Bone marrow (tissue), 2 donors: ENCODE measurements at regions not wholly inside any gene's neighbourhood (a gene's known extent, or its start where the extent isn't known, plus 50 kb on each side); places are given as distances from the start of the nearest gene placed in this dataset.

Experiments
- DNase-seq, 2 donors: peaks; one replicate each; lab custom pipeline; 2025; lab: John Stamatoyannopoulos, UW

DNA sequence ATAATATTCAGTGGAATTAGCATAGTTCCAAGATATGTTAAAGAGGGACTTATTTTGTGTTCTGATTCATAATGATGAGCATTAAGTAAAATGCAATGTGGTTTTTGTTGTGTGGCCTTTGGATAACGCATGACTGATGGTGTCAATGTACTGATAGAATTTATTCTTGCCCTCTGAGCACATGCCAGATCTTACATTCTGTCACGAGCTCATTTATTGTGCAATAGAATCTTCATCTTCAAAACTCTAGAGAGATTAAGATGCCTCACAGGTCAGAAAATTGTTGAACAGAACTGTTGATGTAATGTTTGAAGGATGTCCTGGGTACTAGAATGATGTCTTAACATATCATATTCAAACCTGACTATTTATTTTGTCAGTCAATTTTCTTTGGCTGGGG is 148.0 kb upstream of the HTR2A start:
- no peak for DNase-seq

DNA sequence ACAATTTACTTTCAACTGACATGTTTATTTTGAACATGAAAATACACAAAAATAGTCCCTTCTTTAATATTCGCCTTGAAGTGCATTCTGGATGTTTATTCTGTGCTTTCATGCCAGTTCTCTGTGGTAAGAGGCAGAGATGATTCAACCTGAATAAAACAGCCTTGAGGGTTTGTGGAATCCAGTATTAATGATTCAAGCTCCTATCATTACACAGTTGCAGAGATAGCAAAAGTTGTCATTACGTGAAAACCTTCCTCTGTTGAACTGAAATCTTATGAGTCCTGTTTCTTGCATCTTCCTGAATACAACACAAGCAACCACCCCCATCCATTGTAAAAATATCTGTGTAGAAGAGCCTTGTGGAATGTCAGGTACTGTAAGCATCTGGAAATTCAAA is 142.3 kb upstream of the HTR2A start:
- no peak for DNase-seq

DNA sequence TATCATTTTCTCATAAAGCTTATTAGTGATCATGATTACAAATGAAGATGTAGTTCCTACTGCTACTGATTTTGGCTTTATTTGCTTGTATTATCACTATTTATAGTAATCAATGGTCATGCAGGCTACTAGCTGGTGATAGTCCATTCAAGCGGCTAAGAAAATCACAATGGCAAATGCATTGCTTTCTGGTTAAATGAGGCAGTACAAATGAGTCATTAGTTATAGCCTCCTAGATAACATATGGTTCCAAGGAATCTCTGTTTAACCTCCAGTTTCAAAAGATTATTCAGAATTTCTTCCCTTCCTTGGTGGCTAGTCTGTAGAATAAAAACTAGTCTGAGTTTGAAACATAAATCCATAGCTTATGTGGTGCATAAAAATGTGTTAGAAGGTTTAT is 141.3 kb upstream of the HTR2A start:
- DNase-seq = no peak

DNA sequence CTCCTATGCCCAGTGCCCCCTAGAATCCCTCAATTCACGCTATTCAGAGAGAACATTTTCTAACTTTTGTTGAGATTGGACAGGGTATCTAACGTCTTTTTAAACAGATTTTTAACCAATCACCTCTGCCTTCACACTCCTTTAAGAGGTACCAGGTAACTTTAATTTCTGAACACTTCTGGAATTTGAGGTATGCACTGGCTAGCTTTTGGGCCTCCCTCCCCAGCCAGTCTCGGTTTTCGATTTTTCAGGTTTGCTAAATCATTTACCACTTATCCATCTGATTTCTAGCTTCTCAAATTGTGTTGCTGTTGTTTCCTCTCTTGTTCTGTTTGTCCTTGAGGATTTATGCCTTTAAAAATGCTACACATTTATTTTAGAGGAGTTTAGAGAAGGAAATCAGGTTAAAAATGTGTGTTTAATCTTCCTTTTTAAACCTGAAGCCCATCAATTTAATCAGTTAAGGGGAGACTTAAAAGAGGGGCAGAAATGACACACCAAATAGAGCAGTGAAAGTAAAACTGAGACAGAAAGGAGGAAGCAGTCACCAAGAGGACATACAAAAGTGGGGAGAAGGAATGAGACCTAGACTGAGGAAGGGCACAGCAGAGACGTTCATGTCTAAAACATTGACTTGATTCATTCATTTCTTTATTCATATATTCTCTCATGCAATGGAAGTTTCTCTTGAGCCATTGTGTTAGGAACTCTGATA is 139.6 kb upstream of the HTR2A start:
- no peak for DNase-seq

DNA sequence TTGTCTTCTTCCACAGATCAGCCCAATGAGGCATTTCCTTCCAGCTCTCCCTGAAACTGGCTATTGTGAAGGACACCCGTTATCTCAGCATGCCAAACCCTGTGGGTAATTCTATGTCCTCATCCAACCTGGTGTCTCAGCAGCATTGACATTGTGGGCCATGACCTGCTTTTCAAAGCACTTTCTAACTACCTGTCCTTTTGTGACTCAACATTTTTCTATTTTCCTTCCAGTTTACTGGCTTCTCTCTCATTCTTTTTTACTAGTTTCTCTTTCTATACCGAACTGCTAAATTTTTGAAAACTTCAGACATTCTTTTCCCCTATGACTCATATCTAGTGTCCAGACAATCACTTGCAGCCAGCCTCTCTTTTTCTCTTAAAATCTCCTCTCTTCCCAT is 136.4 kb upstream of the HTR2A start:
- no peak for DNase-seq

DNA sequence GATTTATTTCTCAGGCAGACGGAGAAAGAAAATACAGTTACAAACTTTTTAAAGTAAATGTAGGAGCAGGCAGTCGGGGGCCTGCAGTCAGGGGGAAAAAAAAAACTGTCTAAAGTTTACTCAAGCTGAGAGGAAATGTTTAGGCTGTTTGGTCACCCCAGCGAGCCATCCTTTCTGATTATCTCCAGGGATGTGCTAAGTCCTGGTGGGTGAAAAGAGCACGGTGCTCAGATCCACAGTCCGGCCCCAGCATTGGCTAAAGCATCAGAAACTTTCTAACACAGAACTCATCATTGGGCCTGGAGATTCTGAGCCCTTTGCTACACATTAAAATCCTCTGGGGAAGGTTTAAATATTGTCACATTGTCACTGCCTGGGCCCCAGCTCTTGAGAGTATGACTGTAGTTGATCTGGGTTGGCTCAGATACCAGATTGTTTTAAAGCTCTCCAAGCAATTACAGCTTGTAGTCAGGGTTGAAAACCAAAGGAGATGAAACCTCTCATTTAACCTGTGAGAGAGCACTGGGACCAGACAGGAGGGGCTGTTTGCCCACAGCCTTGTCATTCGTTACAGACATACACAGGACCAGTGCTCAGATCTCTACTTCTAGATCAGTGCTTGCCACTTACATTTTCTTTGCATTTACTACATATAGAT is 131.1 kb upstream of the HTR2A start:
- DNase-seq = no peak

DNA sequence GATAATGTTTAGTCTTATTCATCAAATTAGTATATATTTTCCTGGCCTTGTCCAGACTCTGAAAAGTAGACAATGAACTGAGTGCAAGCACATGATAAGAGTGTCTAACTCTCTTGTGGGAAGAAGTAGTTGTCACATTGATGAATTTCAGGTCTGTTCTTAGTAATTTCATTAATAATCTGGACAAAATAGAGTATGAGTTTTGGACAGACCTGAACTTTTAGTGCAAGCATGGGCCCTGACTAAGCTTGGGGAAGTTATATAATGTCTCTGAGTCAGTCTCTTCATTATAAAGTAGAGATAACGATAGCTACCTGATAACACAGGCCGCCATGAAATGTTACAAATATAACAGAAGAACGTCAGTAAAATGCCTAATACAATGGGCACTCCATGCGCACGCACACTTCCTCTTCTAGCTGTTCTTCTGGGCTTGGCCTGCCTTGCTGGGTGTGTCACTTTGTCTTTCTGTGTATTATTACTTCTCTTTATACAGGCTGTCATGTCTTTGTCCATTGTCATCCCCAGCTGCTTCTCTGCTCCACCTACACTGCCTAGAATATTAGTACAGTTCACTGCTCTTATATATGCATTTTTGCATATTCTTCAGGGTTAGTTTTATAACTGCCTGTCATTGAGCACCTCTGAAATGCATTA is 129.1 kb upstream of the HTR2A start:
- DNase-seq = no peak

DNA sequence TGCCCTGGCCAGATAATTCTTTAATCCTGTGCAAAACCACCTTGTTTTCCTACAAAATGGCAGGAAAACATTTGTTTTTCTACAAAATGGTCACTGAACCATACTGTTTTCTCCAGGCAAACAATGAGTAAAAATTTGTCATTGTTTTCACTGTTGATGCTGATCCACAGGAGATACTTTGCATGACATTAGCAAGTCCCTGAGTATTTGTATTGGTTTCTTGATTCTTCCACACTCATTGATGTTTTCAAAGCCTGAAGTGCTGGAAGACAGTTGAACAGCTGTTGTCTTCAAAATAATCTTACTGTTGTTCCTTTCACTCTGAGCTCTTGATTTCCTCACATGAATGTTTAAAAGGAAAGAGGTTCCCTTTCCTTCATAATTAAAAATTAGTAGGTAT is 123.1 kb upstream of the HTR2A start:
- no peak for DNase-seq

DNA sequence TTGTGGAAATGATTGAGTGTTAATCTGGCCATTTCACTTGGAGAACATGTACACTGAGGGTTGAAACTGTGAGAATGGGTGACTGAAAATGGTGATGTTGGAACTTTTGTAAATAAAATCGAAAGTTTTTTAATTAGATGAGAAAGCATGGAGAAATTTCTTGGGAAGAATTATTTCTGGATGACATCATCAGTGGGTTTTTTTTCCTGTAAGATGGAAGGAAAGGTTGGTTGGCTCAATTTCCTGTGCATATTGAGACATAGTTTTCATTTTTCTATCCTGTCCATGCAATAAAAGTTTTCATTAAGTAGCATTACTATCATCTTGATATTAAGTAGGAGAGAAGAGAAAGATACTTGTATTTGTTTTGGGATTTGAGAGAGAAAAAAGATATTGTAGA is 120.6 kb upstream of the HTR2A start:
- no peak for DNase-seq

DNA sequence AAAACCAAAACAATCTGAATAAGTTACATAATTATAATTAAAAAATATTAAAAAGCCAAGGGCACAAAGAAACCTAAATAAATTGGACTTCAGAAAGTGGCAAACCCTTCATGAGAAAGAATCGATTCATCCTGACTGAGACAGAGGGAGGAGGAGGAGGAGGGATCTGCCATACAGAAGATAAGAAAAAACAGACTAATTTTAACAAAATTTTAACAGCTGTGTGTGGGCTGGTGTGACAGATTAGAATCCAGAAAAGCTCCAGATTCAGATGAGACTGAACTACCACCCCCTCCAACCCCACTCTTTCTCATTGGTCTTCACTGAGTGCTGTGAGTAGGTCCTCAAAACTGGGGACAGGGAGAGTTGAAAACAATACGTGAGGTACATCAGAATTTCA is 111.5 kb upstream of the HTR2A start:
- no peak for DNase-seq

DNA sequence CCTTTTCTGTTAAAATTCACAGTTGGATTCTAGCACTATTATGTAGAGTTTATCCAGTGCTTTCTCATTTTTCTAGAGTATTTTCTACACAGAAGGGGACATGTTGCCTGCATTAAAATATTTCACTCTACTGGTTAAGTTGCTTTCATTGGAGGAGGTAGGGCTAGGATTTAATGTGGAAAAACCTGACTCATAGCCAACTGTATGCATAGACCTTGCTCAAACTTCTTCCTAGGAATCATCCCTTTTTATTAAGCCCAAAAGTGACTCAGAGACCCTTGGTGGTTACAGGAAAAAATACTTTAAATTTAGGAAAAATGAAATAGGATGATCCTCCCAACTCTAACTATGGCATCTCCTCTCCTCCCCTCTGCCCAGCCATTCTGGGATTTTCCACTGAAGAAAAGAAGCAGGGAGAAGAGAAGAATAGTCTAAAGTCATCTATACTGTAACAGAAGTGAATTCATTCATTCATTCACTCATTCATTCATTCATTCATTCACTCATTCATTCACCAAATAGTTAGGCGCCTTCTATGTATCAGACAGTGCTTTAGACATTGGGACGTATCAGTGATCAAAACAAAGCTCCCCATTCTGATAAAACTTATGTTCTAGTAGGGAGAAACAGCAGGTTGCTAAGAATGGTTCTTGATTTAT is 109.0 kb upstream of the HTR2A start:
- DNase-seq = no peak

DNA sequence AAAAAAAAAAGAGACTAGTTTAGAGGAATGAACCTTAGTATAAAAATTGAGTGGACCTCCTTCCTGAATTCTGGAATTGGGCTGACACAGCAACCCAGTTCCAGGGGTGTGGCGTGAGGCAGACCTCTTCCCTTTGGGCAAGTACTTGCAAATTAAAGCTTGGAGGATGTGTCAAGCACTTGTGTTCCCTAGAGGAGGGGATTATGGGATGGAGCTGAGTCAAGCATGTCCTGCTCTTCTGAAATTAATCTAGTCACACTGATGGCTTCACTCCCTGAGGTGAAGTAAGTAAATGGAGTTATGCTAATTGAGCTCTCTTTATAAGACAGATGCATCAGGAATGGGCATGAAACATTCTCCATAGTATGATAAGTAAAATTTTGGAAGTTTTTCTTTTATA is 107.7 kb upstream of the HTR2A start:
- no peak for DNase-seq

DNA sequence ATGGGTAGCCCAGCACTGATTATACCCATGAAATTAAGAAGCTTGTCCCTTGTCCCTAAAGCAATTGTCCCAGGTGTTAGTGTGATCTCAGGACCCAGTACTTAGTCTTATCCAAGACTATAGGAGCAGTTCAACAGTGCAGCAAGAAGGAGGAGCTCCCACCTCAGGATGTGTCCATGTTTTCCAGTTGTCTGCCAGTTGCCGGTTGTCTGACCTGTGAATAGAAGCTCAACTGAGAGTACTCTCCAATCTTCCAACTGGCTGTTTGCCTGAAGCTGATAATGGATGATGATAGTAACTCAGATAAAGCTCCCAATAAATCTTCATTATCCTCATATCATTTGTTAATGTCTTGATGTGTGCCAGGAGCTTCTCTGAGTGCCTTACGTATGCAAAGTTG is 107.2 kb upstream of the HTR2A start:
- DNase-seq = no peak

DNA sequence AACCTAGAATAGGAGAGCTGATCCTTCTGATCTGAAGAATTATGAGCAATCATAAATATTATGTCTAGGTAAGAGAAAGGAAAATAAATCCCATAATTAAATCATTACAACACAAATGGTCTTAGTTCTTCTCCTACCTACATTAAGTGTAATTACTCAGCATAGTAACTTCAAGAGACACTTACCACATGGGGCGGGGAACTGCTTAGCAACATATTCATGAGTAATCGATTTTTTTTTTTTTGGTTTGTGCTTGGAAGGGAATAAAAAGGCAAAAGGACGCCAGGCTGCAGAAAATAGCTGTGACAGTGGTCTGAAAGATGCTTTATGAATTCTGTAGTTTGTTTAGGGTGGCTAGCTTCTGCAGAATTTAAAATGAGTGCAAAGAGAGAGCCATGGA is 103.3 kb upstream of the HTR2A start:
- DNase-seq = no peak

DNA sequence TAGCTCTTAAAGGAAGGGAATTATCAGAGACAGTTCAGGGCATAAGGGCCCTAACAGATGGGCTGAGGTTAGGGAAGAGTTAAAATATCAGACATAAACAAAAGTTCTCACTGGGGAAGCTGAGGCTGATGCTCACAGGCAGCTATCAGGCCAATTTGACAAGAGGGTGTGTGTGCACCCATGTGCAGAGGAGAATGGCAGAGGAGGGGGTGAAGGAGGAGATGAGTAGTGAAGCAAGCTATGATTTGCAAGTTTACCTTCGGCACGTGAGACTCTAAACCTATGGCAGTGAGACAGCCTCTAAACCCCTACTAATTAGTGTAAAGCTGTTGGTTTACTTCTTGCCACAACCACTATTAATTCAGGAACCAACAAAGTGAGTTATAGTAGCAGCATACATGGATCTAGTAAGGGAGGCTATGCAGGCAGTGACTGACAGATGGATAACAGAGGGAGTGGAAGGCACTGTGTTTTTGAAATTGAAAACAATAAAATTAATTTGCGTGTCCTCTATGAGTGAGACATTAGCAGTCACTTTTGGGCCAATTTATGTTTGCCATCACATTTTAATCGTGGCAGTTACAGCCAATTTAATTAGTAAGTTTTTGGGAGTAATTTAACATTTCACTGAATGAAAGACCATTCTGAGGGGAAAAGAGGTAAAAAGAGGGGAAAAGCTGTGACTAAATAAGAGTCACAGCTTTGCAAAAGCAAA is 99.6 kb upstream of the HTR2A start:
- no peak for DNase-seq

DNA sequence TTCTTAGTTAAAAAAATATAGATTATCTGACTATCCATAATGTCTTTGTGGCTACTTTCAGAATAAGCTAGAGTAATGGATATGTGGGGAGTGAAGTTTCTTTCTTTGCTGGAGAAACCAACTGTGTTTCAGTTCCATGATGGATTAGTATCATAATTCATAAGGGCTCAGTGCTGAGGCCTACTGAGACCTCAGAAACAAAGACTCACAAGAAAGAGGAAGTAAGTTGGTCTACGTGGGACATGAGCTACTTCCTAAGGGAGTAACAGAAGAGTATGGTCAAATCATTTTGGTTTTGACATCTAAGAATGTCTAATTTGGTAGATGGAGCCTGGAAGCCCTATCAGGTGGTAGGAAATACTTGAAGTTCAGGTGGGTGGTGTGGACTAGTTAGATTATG is 99.0 kb upstream of the HTR2A start:
- DNase-seq = peak in 1 of 2 donors; percentile 37

DNA sequence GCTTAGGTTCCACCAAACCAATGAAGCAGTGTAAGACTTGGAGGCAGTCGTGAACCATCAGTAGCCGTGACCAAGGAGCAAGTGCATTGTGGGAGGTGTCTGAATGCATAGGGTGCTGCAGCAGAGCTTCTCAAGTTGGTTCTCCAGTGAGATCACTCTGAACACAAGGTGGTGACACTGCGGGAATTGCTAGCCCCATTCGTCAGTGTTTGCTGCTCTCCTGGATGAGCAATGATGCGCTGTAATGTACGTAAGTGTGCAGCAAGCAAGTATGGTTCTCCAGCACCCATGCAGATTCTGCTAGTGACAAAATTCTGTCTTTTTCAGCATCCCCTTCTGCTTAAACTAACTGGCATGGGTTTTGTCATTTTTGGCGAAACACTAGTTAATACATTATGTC is 97.6 kb upstream of the HTR2A start:
- no peak for DNase-seq

DNA sequence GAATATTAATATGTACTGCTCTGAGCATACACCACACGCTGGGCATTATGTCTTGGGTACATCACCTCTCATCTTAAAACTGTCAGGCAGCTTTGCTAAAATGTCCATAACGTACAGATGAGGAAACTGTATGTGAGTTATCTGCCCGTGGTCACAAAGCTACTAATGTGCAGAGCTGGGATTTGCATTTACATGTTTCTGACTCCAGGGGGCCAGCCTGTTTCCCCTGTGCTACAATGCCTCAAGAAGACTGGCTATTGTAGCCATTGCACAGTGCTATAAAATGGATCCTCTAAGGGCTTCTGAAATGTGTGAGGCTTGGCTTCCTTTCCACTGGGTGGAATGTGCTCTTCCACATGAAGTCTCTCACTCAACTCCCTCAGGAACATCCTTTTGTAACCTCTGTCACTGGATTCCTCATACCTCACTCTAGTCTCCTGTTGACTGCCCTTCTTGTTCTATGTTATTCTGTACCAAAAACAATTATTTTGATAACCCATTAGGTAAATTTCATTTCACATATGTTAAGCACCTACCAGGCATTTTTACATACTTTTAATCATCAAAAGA is 95.6 kb upstream of the HTR2A start:
- DNase-seq = no peak

DNA sequence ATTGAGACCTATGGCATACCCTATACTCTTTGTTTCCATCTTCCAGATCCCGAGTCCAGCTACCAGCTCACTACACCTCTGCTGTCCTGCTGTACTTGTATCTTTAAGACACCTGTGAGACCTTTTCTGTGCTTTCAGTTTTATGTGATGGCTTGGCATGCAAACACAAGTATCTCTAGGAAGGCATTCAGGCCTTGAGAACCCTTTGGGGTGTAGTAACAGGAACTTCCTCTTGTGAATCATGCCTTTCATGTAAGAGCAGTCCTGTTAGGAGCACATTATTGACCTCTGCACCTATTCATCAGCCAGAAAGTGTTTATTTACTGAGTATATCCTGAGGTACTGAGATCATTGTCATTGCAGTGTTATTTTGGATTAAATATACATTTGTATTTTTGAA is 87.0 kb upstream of the HTR2A start:
- DNase-seq = no peak

DNA sequence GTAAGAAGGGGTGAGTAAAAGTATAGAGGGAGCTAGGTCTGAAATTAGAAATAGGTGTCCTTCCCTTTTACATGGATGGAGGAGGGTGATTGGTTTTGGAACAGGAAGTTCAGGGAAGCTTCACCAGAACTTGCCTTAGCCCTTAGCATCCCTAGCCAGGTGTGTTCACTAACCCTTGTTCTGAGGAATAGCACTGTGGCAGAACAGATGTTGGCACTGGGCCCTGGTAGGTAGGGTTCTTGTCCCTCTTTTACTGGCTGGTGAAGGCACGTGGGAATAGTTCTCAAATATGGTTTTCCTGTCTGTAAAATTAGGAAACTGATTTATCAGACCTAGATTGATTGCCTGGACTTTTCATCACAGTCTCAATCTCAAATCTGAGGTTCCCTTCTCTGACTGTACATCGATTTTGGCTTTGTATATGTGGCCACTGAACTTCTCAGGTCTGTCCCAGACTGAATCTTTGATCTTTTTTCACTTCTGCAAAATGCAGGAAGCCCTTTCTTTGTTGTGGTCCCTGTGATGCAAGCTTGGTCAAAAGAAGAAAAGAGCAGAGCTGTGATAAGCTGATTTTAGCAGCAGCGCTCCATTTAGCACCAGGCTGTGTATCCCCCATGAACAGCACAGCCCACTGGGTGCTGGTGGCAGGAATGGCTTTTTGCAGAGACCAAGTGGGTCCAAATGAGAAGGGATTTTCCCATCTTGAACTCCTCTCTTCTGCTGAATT is 86.2 kb upstream of the HTR2A start:
- DNase-seq = no peak

DNA sequence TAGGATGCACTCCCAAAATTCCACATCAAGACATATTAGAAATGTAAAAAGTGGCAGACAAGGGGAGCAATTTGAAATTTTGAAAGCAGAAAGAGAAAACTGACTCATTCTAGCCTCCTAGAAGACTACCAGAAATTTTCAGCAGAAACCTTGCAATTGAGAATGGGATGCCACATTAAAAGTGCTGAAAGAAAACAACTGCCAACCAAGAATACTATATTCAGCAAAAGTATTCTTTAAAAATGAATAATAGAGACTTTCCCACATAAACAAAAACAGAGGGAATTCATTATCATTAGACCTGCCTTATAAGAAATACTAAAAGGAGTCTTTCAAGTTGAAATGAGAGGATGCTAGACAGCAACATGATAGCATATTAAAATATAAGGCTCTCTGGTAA is 78.3 kb upstream of the HTR2A start:
- DNase-seq = no peak
